NCI-H1436 (cell line): ENCODE measurements at regions not wholly inside any gene's neighbourhood (a gene's known extent, or its start where the extent isn't known, plus 50 kb on each side); places are given as distances from the start of the nearest gene placed in this dataset.
"Not testable (repeated sequence)": the region's sequence is repeated elsewhere in the genome, so short reads cannot be mapped to it uniquely, and the experiment has no call there.

ENCODE experiments used
- DNase-seq: peaks from one replicate; lab custom pipeline; 2025; lab: John Stamatoyannopoulos, UW

GRCh38 chr2:107108556-107108955 is 222.6 kb upstream of the ST6GAL2 start:
- DNase-seq = no peak

GRCh38 chr2:107111623-107112022 is 225.7 kb upstream of the ST6GAL2 start:
- DNase-seq = no peak

- DNase-seq = no peak
Measured at GRCh38 chr2:107112561-107112960, 226.6 kb upstream of the ST6GAL2 start.

- DNase-seq = no peak
Measured at GRCh38 chr2:107128381-107128780, 242.4 kb upstream of the ST6GAL2 start.

- no peak for DNase-seq
Measured at GRCh38 chr2:107132070-107132469, 246.1 kb upstream of the ST6GAL2 start.

GRCh38 chr2:107132746-107133145 is 246.8 kb upstream of the ST6GAL2 start:
- no peak for DNase-seq

GRCh38 chr2:107133412-107133811 is 247.4 kb upstream of the ST6GAL2 start:
- DNase-seq = no peak

- DNase-seq = no peak
Measured at GRCh38 chr2:107136733-107137132, 250.8 kb upstream of the ST6GAL2 start.

- DNase-seq = peak; percentile 26
Measured at GRCh38 chr2:107137706-107138105, 251.7 kb upstream of the ST6GAL2 start.

- no peak for DNase-seq
Measured at GRCh38 chr2:107146181-107146580, 260.2 kb upstream of the ST6GAL2 start.

GRCh38 chr2:107146645-107147044 is 260.7 kb upstream of the ST6GAL2 start:
- DNase-seq = not testable (repeated sequence)

- no peak for DNase-seq
Measured at GRCh38 chr2:107148055-107148454, 262.1 kb upstream of the ST6GAL2 start.

GRCh38 chr2:107148496-107148895 is 262.5 kb upstream of the ST6GAL2 start:
- no peak for DNase-seq

- DNase-seq = peak; percentile 36
Measured at GRCh38 chr2:107160640-107161239, 274.8 kb upstream of the ST6GAL2 start.

GRCh38 chr2:107168141-107168540 is 282.2 kb upstream of the ST6GAL2 start:
- no peak for DNase-seq

GRCh38 chr2:107174171-107174570 is 288.2 kb upstream of the ST6GAL2 start:
- no peak for DNase-seq

GRCh38 chr2:107182981-107183380 is 297.0 kb upstream of the ST6GAL2 start:
- DNase-seq = no peak

- no peak for DNase-seq
Measured at GRCh38 chr2:107187870-107188269, 301.9 kb upstream of the ST6GAL2 start.

- no peak for DNase-seq
Measured at GRCh38 chr2:107195631-107196030, 309.7 kb upstream of the ST6GAL2 start.

GRCh38 chr2:107197594-107198294 is 311.8 kb upstream of the ST6GAL2 start:
- DNase-seq = peak; percentile 6

GRCh38 chr2:107202962-107203591 is 317.1 kb upstream of the ST6GAL2 start:
- DNase-seq = no peak

GRCh38 chr2:107215401-107216350 is 329.7 kb upstream of the ST6GAL2 start:
- no peak for DNase-seq
